ENCODE measurements at regions not wholly inside any gene's neighbourhood (a gene's known extent, or its start where the extent isn't known, plus 50 kb on each side); places are given as distances from the start of the nearest gene placed in this dataset.

DNA sequence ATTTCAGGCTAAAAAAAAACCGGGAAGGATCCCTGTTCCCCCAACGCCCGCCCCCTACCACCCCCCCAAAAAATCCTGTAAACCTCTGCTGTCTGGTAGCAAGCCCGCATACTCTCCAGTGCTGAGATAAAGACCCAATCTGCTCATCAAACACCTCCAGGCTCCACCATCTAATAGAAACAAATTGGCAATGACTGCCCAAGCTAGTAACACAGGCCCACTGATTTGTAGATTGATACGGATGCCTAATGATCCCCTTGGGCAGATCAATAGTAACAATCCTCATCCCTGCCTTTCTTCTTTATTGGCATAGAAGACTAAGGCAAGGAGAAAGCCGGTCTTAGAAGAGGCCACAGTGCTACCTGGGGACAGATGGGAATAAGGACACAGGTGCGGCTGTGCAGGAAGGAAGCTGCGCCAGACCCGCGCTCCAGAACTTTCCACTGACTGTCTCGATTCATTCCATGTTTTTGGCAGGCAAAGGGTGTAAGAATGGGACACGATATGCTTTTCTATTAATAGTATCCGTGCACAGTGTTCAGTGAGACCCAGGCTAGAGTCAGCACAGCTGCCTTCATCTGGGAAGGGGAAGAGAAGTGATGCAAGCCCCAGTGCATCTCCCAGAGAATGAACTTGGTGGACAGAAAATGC is 407.6 kb upstream of the PSMD7 start:
- TF ChIP-seq, protein P1, sequence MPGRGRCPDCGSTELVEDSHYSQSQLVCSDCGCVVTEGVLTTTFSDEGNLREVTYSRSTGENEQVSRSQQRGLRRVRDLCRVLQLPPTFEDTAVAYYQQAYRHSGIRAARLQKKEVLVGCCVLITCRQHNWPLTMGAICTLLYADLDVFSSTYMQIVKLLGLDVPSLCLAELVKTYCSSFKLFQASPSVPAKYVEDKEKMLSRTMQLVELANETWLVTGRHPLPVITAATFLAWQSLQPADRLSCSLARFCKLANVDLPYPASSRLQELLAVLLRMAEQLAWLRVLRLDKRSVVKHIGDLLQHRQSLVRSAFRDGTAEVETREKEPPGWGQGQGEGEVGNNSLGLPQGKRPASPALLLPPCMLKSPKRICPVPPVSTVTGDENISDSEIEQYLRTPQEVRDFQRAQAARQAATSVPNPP (CRISPR knock-in tag; IDR thresholded peaks at IDR 0.05) = no peak
- TF ChIP-seq ZNF382 (CRISPR knock-in tag; IDR thresholded peaks at IDR 0.05; ENCODE audit: borderline replicate concordance) (no peak), SNRNP70 (IDR thresholded peaks at IDR 0.05; ENCODE audit: low read depth, low read length) (no peak), MYC (CRISPR knock-in tag; IDR thresholded peaks at IDR 0.05; ENCODE audit: borderline replicate concordance) (no peak), SOX6 (IDR thresholded peaks at IDR 0.05) (no peak), SOX6 (CRISPR knock-in tag; IDR thresholded peaks at IDR 0.05) (no peak), ZNF570 (CRISPR knock-in tag; IDR thresholded peaks at IDR 0.05; ENCODE audit: borderline replicate concordance) (no peak), RXRA (CRISPR knock-in tag; IDR thresholded peaks at IDR 0.05) (no peak), GABPB1 (CRISPR knock-in tag; IDR thresholded peaks at IDR 0.05) (no peak), GTF2F1 (IDR thresholded peaks at IDR 0.05; ENCODE audit: low read length) (no peak), ZNF644 (CRISPR knock-in tag; IDR thresholded peaks at IDR 0.05; ENCODE audit: low read depth) (no peak), ZNF326 (CRISPR knock-in tag; IDR thresholded peaks at IDR 0.05; ENCODE audit: borderline replicate concordance) (no peak)
- TF ChIP-seq, protein P2, sequence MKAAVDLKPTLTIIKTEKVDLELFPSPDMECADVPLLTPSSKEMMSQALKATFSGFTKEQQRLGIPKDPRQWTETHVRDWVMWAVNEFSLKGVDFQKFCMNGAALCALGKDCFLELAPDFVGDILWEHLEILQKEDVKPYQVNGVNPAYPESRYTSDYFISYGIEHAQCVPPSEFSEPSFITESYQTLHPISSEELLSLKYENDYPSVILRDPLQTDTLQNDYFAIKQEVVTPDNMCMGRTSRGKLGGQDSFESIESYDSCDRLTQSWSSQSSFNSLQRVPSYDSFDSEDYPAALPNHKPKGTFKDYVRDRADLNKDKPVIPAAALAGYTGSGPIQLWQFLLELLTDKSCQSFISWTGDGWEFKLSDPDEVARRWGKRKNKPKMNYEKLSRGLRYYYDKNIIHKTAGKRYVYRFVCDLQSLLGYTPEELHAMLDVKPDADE (CRISPR knock-in tag; IDR thresholded peaks at IDR 0.05) = no peak
- TF ChIP-seq, protein P3, sequence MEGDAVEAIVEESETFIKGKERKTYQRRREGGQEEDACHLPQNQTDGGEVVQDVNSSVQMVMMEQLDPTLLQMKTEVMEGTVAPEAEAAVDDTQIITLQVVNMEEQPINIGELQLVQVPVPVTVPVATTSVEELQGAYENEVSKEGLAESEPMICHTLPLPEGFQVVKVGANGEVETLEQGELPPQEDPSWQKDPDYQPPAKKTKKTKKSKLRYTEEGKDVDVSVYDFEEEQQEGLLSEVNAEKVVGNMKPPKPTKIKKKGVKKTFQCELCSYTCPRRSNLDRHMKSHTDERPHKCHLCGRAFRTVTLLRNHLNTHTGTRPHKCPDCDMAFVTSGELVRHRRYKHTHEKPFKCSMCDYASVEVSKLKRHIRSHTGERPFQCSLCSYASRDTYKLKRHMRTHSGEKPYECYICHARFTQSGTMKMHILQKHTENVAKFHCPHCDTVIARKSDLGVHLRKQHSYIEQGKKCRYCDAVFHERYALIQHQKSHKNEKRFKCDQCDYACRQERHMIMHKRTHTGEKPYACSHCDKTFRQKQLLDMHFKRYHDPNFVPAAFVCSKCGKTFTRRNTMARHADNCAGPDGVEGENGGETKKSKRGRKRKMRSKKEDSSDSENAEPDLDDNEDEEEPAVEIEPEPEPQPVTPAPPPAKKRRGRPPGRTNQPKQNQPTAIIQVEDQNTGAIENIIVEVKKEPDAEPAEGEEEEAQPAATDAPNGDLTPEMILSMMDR (CRISPR knock-in tag; IDR thresholded peaks at IDR 0.05) = no peak

Data from HepG2 (cell line).